MCF 10A (cell line): ENCODE measurements at regions not wholly inside any gene's neighbourhood (a gene's known extent, or its start where the extent isn't known, plus 50 kb on each side); places are given as distances from the start of the nearest gene placed in this dataset.

Experiments
- BruUV-seq: library from RNA; stranded (reverse); fragments of 400-500 nt; replicated peaks from 2 replicates; lab custom pipeline; 2021; lab: Mats Ljungman, UMichigan
- CTCF ChIA-PET: fragments of 300-600 bp; sonication (Branson Sonifier 250); formaldehyde crosslinking; extraction: SDS; loops from one replicate; lab custom pipeline; 2021; ENCODE audit warnings: antibody characterized with exemption, inconsistent platforms; lab: Yijun Ruan, JAX
- POLR2A ChIA-PET: fragments of 300-600, 350-650 bp; sonication (Branson Sonifier 250); formaldehyde crosslinking; extraction: SDS; loops from one replicate; lab custom pipeline; 2020; ENCODE audit warnings: antibody characterized with exemption, inconsistent platforms; lab: Yijun Ruan, JAX
- DNase-seq: peaks from one replicate; pipeline ENCODE4 v3.0.0-alpha.2; 2018; ENCODE audit not compliant: unreplicated experiment
- H3K27ac Mint-ChIP-seq: one replicate; pipeline ENCODE4 v1.8.0; 2022; ENCODE audit warnings: mild to moderate bottlenecking, low read depth, mixed read lengths; ENCODE audit not compliant: unreplicated experiment
- H3K27me3 Mint-ChIP-seq: one replicate; pipeline ENCODE4 v1.8.0; 2022; ENCODE audit warnings: mixed read lengths; ENCODE audit not compliant: insufficient read depth, unreplicated experiment
- H3K36me3 Mint-ChIP-seq: one replicate; pipeline ENCODE4 v1.8.0; 2022; ENCODE audit warnings: mild to moderate bottlenecking, moderate library complexity, mixed read lengths; ENCODE audit not compliant: insufficient read depth, unreplicated experiment
- H3K4me1 Mint-ChIP-seq: one replicate; pipeline ENCODE4 v1.8.0; 2022; ENCODE audit warnings: mixed read lengths; ENCODE audit not compliant: insufficient read depth, unreplicated experiment
- H3K4me3 Mint-ChIP-seq: one replicate; pipeline ENCODE4 v1.8.0; 2022; ENCODE audit warnings: mild to moderate bottlenecking, moderate library complexity, mixed read lengths; ENCODE audit not compliant: unreplicated experiment
- H3K9me3 Mint-ChIP-seq: one replicate; pipeline ENCODE4 v1.8.0; 2022; ENCODE audit warnings: mixed read lengths; ENCODE audit not compliant: unreplicated experiment
- CTCF ChIP-seq: fragments of 200-600 bp; IDR thresholded peaks from one replicate; pipeline ENCODE4 v1.8.0; 2022; ENCODE audit warnings: antibody characterized with exemption, mild to moderate bottlenecking; ENCODE audit not compliant: unreplicated experiment
- intact Hi-C: fragments of 100-400 bp; cut with micrococcal nuclease; formaldehyde crosslinking; loops from 2 replicates; pipeline ENCODE4 v1.14.1; 2022

DNA sequence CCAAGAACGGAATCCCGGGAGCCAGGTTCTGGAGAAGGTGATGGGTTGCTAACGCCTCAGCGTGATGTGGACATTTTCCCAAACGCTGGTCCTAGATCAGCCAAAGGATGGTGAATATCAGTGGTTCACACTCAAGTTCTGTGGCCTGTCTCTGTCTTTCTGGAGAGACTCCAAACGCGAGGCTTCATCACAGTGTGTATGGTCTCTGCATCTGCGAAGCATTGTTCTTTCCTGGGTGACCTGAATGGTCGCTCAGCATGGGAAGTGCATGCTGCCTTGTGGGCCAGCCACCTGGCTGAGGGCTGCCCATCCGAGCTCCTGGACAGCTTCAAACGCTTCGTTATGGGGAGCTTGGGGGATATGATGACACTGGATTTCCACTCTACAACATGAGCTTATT is 810.0 kb downstream of the TBC1D22A start:
- CTCF ChIA-PET: no interaction called here

DNA sequence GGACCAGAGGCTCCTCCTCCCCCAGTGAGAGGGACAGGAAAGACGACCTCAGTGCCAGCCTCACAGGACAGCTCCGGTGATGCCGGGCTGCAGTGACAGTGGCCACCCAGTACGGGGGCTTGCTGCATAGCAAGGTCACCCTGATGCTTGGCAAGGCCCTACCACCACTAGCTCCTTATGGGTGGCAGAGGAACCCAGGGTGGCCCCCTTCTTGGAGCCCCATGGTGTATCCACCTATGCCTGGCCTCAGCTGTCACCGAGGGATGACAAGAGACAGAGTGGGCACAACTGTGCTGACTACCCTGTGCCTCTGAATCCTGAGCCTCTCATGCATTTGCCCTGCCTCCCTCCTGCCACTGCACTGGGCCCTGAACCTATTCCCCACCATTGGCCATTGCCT is 809.2 kb downstream of the TBC1D22A start:
- Mint-ChIP-seq H3K4me1 (peaks cover 6% of the 10 kb centered on the region), H3K4me3 (no peak overlapping the region), H3K27me3 (no peaks in the 10 kb centered on the region), H3K9me3 (no peaks in the 10 kb centered on the region), H3K27ac (no peak overlapping the region), H3K36me3 (no peaks in the 10 kb centered on the region)
- TF ChIP-seq CTCF: no peak
- intact Hi-C loops: no loop called here
- POLR2A ChIA-PET: no interaction called here
- DNase-seq: no peak
- CTCF ChIA-PET: no interaction called here
- no TSS peak for BruUV-seq

More for the DNA sequence above, 810.0 kb downstream of the TBC1D22A start:
- TF ChIP-seq CTCF: no peak
- no peak overlapping the region for H3K27ac Mint-ChIP-seq
- no peak for DNase-seq
- intact Hi-C loops: no loop called here
- no TSS peak for BruUV-seq
- H3K9me3 Mint-ChIP-seq: no peaks in the 10 kb centered on the region
- H3K4me3 Mint-ChIP-seq: no peak overlapping the region
- H3K4me1 Mint-ChIP-seq: peaks cover 12% of the 10 kb centered on the region
- H3K27me3 Mint-ChIP-seq: no peaks in the 10 kb centered on the region
- H3K36me3 Mint-ChIP-seq: no peaks in the 10 kb centered on the region
- POLR2A ChIA-PET: no interaction called here

GRCh38 chr22:47570851-47571250 is 808.4 kb downstream of the TBC1D22A start:
- no peaks in the 10 kb centered on the region for H3K9me3 Mint-ChIP-seq
- intact Hi-C loops: no loop called here
- peaks cover 4% of the 10 kb centered on the region for H3K4me1 Mint-ChIP-seq
- DNase-seq: no peak
- no peak overlapping the region for H3K27ac Mint-ChIP-seq
- no peaks in the 10 kb centered on the region for H3K27me3 Mint-ChIP-seq
- POLR2A ChIA-PET: interaction anchor here (0.5 kb wide), 1 partner anchor 751 kb away, joined by 3 read pairs; no protein-coding TSS in a partner anchor
- no TSS peak for BruUV-seq
- no peak overlapping the region for H3K4me3 Mint-ChIP-seq
- no peaks in the 10 kb centered on the region for H3K36me3 Mint-ChIP-seq
- CTCF ChIA-PET: no interaction called here
- no peak for TF ChIP-seq CTCF

DNA sequence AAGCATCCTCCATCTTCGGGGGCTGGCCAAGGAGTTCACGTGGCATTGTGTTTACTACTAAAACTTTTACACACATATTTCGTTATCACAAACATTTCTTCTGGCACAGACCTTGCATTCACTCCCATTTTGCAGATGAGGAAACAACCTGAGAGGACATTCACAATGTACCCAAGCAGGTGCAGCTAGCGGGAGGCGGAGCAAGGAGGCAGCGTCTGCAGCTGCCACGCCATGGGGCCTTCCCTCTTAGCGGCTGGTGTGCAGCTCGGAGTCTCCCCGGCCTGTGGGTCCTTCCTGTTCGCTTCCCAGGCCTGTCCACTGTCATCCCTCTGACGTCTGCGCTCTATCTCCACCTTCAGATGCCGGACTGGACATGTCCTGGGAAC is 807.8 kb downstream of the TBC1D22A start:
- no peaks in the 10 kb centered on the region for H3K27me3 Mint-ChIP-seq
- intact Hi-C loops: no loop called here
- TF ChIP-seq CTCF: no peak
- POLR2A ChIA-PET: interaction anchor here (0.5 kb wide), 1 partner anchor 752 kb away, joined by 3 read pairs; no protein-coding TSS in a partner anchor
- peaks cover 4% of the 10 kb centered on the region for H3K4me1 Mint-ChIP-seq
- no peaks in the 10 kb centered on the region for H3K9me3 Mint-ChIP-seq
- CTCF ChIA-PET: interaction anchor here (0.6 kb wide), 1 partner anchor 72 kb away, joined by 3 read pairs; no protein-coding TSS in a partner anchor
- H3K27ac Mint-ChIP-seq: no peak overlapping the region
- no TSS peak for BruUV-seq
- no peaks in the 10 kb centered on the region for H3K36me3 Mint-ChIP-seq
- no peak overlapping the region for H3K4me3 Mint-ChIP-seq
- DNase-seq: no peak
